ACHN (cell line): ENCODE measurements at regions not wholly inside any gene's neighbourhood (a gene's known extent, or its start where the extent isn't known, plus 50 kb on each side); places are given as distances from the start of the nearest gene placed in this dataset.
"Not testable (repeated sequence)": the region's sequence is repeated elsewhere in the genome, so short reads cannot be mapped to it uniquely, and the experiment has no call there.

Experiments used
- DNase-seq: peaks from one replicate; pipeline ENCODE4 v3.0.0-alpha.2; 2015
- in situ Hi-C: cut with HindIII; loops from 2 replicates; pipeline ENCODE4 v1.10.0; 2017; ENCODE audit warnings: low sequenced_read_pairs, low pct_ligation_motif_present, low pct_unique_long_range_greater_than_20kb

DNA sequence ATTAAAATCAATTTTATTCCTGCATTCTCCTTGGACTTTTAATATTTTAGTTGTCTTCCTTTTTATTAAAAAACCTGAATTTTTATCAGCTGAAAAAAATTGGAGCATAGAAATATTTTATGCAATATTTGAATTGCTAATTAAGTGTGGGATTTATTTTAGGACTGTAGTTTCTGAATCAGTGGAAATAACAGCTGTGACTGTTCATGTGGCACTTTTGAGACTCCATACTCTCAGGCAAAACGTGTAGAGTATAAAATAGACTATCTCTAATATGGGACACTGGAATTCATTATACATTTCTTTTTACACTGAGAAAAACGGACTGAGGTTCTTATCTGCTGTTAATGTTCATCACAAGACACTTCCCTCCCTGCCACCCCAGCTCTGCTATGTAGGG lies 558.3 kb upstream of the TPK1 start:
- in situ Hi-C loops = no loop called here
- no peak for DNase-seq

DNA sequence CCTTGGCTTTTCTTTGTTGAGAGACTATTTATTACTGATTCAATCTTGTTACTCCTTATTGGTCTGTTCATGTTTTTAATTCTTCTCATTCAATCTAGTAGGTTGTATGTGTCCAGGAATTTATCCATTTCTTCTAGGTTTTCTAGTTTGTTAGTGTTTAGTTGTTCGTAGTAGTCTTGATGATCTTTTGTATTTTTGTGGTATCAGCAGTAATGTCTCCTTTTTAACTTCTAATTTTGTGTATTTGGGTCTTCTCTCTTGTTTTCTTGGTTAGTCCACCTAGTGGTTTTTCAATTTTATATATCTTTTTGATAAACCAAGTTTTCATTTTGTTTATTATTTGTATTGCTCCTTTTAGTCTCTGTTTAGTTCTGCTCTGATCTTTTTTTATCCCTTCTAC lies 546.9 kb upstream of the TPK1 start:
- DNase-seq = no peak
- in situ Hi-C loops = no loop called here

DNA sequence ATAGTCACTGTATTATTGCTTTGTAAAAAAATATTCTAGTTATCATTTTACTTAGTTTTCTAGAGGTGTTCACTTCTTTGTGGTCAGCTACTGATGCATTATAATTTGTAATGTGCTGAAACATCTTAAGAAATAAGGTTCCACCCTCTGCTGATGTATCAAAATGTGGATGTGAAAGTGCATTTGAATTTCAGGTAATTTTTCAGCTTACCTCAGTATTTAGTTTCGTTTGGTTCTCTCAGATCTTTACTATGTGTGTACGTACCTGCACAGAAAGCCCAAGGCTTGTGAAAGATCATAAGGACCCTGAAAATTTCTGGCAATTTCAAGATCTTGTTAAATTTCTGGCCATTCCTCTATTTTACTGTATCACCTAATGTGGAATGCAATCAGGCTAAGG lies 542.3 kb upstream of the TPK1 start:
- in situ Hi-C loops = no loop called here
- DNase-seq = no peak

DNA sequence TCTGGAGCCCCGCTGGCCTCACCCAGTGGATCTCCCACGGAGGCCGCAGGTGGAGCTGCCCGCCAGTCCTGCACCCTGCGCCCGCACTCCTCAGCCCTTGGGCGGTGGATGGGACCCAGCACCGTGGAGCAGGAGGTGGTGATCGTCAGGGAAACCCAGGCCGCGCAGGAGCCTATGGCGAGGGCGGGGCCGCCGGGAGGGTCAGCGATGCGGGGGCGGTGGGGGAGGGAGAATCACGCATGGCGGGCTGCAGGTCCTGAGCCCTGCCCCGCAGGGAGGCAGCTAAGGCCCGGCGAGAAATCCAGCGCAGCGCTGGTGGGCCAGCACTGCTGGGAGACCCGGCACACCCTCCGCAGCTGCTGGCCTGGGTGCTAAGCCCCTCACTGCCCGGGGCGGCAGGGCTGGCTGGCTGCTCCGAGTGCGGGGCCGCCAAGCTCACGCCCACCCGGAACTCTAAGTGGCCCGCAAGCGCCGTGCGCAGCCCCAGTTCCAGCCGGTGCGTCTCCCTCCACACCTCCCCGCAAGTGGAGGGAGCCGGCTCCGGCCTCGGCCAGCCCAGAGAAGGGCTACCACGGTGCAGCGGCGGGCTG lies 524.8 kb upstream of the TPK1 start:
- in situ Hi-C loops = no loop called here
- DNase-seq = no peak

DNA sequence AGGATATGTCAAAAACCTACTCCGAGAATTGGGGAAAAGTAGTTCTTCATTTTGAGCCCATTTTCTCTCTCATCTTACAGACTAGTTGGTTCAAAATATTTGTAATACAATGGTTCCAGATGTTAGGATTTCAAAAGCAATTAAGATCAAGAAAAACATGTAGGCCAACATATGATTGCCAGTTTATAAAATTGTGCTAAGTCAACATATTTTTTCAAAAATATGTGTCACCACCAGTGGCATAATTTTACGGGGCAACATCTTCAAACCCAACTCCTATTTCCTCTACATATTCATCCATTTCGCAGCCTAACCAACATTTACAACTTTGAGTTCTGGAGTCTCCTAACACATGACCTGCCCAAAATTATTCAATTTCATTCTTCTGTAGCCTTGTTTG lies 514.5 kb upstream of the TPK1 start:
- in situ Hi-C loops = no loop called here
- DNase-seq = no peak

DNA sequence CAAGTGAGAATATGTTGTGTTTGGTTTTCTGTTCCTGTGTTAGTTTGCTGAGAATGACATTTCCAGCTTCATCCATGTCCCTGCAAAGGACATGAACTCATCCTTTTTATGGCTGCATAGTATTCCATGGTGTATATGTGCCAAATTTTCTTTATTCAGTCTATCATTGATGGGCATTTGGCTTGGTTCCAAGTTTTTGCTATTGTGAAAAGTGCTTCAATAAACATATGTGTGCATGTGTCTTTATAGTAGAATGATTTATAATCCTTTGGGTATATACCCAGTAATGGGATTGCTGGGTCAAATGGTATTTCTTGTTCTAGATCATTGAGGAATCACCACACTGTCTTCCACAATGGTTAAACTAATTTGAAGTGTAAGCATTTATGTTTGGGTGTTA lies 513.6 kb upstream of the TPK1 start:
- in situ Hi-C loops, DNase-seq: not testable (repeated sequence)

DNA sequence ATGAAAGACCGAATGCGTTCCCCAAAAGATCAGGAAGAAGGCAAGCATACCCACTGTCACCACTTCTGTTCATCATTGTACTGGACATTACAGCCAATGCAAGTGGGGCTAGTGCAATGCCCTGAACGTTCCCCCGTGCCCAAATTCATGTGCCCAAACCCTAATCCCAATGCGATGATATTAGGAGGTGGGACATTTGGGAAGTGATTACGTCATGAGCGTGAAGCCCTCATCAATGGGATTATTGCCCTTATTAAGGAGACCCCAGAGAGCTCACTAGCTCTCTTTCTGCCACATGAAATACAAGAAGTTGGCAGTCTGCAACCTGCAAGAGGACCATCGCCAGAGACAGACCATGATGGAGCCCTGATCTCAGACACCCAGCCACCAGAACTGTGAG lies 511.4 kb upstream of the TPK1 start:
- DNase-seq = no peak
- in situ Hi-C loops = no loop called here

DNA sequence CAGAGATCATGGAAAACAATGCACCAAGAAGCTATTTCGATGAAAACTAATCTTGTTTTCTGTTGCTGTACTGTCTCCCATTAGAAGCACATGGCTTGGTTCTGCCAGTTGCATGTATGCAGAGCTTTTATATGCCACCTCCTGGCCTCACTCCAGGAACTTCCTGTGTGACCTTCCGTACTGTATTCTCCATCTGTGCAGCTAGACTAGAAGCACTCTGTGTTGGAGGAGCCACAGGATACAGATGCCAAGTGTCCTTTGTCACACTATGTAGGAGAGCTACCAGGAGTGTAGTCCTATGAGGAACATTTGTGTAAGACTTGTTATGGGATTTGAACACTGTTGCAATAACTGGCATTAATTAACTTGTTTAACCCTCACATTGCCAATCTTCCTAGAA lies 503.5 kb upstream of the TPK1 start:
- in situ Hi-C loops = no loop called here
- no peak for DNase-seq

DNA sequence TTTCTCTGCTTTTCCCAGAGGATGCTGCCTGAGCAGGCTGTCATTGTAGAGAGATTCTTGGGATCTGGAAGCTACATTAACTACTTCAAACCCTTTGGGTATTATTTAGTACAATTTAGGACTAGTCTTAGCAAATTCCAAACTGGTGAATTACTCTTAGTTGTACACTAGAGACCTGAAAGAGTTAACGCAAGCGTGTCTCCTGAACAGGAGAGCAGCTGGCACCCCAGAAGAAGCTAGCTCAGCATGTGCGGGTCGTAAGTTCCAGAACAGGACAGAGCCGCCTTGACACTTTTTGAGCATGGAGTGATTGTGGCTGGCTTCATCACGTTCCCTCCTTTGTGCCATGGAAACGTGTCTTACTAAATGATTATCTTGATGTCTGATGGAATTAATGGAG lies 495.7 kb upstream of the TPK1 start:
- no peak for DNase-seq
- in situ Hi-C loops = no loop called here

DNA sequence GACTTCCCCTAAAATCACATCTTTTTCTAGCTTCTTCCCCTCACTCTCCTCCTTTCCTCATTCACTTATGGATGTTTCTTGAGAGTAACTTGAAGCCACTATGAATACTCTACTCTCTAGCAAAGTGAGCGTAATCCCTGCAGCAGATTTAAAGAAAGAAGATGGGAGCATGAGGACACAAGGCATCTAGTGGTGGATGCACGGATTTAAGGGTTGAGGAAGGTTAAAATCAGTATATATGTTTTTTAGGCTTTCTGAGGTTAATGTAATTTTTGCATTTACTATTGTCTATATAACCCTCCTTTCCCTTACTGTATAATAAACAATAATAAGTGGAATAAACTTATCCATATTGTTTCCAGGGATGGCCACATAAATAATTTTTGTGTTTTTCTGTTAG lies 495.2 kb upstream of the TPK1 start:
- no peak for DNase-seq
- in situ Hi-C loops = no loop called here

DNA sequence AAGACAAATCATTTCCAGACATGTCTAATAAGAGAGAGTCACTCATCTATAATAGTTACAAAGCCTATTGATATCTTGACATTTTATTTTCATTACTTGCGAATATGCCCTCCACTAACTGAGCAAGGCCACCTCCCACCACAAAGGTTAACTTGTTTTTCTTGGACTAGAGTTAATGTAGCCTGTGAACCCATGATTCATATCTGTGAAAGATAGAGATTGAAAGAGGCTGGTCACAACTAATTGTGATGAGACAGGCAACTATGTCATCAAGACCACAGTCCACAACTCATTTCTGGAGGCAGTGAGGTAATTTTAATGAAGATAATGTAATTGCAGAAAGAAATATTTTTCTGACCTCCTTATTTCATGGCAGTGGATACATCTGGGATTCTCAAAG lies 491.8 kb upstream of the TPK1 start:
- in situ Hi-C loops = no loop called here
- no peak for DNase-seq

DNA sequence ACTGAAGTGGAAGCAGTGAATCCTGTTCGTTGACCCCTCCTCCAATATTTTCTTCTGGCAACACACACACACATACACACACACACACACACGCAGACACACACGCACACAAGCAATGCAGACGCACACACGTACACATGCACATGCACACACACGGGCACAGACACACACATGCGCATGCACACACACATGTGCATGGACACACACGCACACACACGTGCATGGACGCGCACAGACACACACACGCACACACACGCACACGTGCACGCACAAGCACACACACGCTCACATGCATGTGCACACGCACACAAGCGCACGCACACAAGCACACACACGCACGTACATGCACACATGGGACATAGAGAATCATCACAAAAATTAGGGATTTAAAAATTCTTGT lies 488.2 kb upstream of the TPK1 start:
- no peak for DNase-seq
- in situ Hi-C loops = no loop called here

DNA sequence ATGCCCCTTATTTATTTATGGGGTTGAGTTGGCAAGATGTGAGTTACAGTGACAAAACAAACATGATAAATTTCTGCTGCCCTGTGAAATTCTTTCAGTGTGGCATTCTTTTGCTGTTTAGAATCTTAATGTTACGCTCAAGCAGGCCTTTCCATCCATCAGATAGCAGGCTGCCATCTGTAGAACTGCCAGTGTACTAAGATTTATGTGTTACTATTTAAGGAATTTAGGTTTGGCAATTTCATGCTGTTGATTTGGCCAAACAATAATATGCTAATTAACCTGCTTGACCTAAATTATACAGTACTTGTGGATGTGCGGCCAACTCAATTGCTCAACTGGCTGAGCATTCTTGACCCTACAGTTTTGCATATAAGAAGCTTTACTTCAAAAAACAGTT lies 477.7 kb upstream of the TPK1 start:
- in situ Hi-C loops = no loop called here
- DNase-seq = no peak

DNA sequence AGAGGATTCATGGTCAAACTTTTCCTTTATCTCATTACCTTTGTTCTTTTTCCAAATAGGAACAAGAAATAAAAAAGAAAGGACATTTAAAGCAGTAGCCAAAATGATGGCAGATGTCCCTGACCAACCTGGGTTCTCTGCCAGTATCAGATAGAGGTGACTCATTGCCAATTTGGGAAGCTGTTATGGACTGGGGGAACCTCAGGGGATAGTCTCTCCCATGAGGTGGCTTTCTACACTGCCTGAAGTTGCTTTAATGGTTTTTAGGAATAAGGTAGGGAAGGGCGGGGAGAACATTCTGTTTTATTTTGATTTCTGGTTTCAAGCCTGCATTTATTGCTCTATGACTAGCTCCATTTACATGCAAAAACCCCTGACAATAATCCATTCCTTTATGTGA lies 457.9 kb upstream of the TPK1 start:
- DNase-seq = no peak
- in situ Hi-C loops = no loop called here

DNA sequence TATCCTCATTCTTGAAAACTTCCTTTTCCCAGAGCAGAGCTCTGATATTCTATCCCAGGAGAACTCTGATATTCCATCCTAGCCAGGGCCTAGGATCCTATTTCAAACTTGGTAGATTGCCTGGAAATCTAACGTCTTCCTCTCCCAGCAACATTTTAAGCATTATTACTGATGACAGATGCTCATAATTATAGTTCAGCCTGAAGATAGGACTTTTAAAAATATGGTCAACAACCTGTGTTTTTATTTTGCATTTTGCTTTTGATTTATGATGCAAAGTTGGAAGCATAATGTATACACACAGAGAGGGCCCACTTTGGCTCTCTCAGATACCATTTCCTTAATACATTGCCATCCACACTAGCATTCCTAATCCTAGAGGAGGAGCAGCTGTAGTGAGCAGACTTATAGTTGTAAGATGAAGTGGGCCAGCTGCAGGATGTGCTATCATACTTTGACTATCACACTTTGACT lies 457.4 kb upstream of the TPK1 start:
- no peak for DNase-seq
- in situ Hi-C loops = no loop called here

DNA sequence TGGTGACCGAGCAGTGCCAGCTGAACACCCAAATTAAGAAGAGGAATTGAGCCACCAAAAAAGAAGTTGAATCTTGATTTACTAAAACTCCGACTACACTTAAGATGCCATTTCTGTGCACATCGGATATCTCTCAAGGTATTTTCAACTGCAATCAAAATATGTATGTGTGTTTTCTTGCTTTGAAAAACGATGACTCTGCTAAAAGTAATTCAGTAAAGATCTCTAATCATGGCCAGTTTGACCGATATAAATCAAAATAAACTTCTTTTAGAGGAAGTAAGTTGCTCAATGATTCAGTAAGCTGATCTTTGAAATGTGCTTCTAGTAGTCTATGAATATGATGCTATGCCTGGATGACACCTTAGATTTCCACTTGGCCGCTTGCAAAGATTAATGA lies 453.5 kb upstream of the TPK1 start:
- in situ Hi-C loops = no loop called here
- DNase-seq = no peak

DNA sequence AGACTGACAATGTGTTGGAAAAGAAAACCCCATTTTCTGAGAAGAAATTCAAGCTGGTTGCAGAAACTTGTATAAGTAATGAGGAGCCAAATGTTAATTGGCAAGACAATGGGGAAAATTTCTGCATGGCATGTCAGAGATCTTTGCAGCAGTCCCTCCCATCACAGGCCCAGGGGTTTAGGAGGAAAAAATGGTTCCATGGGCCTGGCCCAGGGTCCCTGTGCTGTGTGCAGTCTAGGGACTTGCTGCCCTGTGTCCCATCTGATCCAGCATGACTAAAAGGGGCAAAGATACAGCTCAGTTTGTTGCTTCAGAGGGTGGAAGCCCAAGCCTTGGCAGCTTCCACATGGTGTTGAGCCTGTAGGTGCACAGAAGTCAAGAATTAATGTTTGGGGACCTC lies 440.3 kb upstream of the TPK1 start:
- DNase-seq = no peak
- in situ Hi-C loops = no loop called here

DNA sequence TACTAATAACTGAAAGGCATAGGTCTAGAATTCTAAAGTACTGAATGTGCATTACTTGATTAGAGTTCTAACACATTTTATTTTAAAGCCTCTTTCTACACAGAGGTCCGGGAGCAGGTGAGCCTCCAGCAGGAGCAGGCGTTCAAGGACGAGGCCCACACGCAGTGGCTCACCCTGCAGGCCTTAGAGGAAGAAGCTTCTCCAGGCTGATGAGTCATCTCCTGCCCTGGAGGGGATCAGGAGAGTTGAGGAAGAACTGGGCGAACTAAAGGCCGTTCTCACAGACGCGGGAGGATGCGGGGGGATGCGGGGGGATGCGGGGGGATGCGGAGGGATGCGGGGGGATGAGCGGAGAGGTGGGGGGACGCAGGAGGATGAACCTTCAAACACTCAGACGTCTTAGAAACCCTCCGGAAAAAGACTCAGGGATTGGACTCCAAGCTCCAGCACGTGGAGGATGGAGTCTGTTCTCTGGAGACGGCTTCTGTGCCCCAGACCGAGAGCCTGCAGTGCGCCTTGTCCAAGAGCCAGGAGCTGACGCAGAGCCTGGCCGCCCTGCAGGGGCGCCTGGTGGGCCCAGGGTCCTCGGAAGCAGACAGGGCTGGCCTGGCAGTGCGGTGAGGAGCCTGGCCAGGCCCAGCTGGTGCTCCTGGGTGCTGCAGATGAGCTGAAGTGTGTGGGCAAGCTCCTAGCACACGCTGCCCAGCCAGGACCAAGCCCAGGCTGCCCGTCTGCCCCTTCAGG lies 433.7 kb upstream of the TPK1 start:
- DNase-seq = no peak

DNA sequence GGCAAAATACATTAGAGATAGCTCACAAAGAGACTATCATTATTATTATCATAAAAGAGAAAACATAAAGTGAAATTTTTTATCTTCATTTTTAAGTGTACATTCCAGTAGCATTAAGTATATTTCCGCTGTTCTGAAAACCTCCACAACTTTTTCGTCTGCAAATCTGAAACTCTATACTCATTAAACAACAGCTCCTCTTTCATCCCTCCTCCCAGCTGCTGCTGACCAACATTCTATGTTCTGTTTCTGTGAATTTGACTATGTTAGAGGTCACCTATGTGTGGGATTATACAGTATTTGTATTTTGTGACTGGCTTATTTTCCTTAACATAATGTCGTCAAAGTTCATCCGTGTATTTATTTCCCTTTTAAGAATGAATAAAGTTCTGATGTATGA lies 429.3 kb upstream of the TPK1 start:
- in situ Hi-C loops = no loop called here
- no peak for DNase-seq

More for the DNA sequence above, 433.7 kb upstream of the TPK1 start:
- in situ Hi-C loops = no loop called here

DNA sequence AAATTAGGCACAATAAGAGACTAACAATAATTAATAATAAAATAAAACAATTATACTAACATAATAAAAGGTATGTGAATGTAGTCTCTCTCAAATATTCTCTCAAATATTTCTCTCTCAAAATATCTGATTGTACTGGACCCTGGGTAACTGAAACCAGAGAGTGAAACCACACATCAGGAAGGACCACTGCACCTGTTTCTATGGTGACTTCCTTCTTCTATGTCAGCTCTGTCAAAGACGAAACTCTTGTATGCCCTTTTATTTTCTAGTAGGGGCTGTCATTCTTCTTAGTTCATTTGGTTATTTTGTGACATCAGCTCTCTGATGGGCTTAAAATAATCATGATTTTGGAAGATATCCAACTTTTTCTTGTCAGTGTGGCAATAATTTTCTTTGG lies 428.0 kb upstream of the TPK1 start:
- in situ Hi-C loops = no loop called here
- no peak for DNase-seq
